GM19438 (cell line): ENCODE measurements at regions not wholly inside any gene's neighbourhood (a gene's known extent, or its start where the extent isn't known, plus 50 kb on each side); places are given as distances from the start of the nearest gene placed in this dataset.

ENCODE experiments used
- ATAC-seq: cut with Tn5 transposase; IDR thresholded peaks from one replicate; pipeline ENCODE4 v1.9.1; 2021; ENCODE audit warnings: low read depth; ENCODE audit not compliant: unreplicated experiment

DNA sequence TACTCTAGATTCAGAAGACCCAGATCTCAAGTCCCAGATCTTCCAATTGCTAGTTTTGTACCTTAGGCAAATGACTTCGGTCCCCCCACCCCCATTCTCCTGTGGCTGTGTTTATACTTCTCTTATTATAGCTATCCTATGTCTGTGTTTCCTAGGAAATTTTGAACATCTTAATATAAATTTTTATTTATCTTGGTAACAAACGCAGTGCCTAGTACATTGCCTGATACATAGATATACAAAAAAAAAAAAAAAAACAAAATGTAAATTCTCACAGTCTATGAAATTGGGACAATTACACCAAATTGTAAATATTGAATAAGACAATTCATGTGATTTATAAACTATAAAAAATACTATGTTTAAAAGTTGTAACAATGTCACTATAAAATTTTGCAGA is 84.1 kb upstream of the SLC44A3 start:
- no peak for ATAC-seq

DNA sequence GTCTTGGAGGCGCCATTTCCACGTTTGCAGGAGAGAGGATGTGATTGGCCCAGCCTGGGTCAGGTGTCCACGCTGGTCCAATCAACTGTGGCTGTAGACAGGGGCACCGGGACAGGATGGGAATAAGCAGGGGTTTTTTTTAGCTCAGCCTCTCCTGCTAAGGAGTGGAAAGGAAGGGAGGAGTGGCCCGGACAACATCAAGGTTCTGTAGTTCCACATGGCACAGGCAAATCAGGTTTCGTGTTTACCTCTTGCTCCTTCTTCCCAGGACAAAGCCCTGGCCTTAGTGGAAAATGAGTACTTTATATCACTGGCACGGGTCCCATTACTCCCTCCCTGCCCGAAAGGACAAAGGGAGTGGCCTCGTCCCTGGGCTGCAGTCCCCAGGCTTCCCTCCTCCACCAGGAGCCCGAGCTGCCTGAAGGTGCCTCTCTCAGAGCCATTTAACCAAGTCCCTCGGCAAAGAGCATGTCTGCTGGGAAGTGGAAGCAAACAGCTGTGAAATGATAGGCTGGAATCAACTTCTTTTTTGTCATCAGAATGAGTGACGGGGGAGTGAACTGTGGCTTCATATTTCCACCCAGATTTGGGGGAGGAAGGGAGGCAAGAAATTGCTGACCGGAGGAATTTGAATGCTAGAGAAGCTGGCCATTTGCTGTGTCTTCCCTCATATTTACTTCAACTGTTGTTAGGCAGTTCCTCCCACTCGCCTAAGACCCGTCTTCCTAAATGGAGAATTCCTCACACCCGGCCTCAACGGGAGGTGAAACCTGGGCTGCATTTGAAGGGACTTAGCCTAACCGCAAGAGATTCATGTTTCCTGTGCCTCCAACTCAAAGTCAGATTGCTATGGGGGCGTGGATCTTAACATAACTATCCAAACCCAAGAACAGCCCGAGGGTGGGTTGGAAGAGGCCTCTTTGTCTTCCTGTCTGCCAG is 84.9 kb upstream of the SLC44A3 start:
- ATAC-seq: no peak

DNA sequence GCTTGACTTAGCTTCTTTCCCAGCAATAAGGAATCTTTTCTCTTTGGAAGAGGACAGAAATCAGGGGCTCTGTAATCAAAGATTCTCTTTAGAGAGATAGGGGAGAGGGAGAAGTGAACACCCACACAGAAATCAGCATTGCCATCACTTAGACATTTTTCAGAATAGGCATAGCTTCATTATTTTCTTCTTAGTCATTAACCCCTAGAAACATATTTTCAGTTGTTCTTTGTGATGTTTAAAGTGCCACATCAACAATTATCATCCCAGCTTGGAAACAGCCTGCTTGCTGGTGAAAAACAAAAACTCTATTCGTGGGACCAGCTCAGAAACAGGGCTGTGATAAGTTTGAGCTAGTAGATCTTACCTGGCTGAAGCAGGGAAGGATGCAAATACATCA is 88.3 kb upstream of the SLC44A3 start:
- ATAC-seq: no peak

DNA sequence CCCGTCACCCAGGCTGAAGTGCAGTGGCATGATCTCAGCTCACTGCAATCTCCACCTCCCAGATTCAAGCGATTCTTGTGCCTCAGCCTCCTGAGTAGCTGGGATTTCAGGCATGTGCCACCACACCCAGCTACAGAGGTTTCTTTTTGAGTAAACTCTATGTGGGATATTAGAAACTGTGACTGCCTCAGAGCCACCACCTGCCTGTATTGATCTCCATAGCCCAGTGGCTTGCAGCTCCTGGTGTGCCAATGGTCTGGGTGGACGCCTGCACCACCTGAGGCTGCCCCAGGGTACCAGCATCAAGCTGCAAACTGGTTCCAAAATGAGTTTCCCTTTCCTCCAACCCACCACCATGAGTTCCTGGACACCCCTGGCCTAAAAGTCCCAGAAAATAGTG is 89.7 kb upstream of the SLC44A3 start:
- no peak for ATAC-seq

DNA sequence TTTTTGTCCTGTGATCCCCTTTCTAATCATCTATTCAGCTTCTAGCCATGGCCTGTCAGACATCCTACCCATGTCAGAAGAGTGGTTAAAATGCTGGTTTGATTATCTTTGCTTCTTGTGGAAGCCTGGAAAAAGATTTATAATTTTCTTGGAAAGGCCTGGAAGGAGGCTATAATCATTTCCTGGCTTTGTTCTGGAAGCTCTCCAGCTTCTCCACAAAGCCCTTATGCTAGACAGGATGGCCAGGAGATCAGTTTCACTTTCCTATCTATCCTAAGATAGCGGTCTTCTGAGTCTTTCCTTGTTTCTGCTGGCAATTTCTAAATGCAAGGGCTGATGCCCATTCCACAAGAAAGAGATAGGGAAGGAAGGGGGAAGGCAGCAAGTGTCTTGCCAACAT is 90.9 kb upstream of the SLC44A3 start:
- no peak for ATAC-seq

DNA sequence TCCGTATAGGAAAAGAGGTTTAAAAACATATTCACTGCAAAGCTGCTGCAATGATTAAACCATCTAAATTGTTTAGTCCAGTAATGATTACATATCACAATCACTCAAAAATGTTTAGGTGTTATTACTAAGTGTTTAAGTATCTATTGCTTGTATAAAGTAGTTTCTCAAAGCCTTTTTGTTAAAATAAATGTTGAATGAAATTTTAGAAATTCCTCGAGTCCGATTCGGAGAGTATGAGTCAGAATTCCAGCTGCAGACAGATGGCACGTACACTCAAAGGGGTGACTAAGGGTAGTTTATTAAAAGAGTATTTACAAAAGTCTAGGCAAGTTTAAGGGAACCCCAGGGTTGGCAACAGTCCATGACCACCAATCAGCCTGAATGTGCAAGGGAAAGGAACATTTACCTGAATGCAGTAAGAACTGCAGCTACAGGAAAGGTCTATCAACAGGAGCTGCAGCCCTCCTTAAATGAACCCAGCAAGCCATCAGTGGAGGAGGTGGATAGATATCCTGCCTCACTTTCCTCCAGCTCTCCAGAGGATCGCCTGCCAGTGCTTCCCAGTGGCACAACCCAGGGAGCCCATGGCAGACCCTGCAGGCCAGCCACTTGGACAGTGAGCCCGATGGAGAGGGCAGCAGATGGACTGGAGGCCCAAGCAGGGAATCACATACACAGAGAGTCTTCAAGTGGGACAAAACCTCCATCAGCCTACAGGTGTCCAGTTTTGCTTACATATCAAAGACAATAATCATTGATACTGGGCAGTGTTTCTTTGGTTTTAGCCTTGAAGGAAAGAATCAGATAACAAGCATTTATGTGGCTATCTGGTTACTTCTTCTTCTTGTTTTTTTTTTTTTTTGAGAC is 92.1 kb upstream of the SLC44A3 start:
- ATAC-seq: no peak

DNA sequence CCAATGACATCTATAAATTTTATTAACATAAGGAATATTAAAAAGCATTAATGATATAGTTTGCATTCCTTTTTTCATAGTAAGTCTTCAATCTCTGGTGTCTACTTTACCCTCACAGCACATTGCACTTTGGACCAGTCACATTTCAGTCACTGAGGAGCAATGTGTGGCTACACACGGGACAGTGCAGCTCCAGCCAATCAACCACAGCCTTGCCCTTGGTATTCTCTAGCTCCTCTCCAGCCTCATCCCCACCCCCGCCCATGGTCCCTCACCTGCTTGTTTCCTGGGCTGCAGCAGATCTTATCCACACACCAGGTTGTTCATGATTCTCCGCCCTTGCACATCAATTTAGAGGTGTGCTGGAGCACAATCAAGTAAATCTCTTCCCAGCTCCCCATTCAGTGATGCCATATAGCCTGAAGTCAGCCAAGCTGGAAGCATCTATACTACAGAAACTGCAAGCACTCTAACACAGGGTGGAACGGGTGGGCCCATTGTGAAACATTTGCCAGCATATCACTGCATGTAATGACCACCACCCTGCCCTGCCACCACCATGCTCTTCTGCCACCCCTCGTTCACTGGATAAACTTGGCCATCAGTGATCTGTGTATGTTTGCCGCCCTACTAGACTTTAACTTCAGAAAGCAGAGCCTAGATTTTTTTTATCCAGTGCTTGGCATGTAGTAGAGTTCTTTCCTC is 93.0 kb upstream of the SLC44A3 start:
- no peak for ATAC-seq

DNA sequence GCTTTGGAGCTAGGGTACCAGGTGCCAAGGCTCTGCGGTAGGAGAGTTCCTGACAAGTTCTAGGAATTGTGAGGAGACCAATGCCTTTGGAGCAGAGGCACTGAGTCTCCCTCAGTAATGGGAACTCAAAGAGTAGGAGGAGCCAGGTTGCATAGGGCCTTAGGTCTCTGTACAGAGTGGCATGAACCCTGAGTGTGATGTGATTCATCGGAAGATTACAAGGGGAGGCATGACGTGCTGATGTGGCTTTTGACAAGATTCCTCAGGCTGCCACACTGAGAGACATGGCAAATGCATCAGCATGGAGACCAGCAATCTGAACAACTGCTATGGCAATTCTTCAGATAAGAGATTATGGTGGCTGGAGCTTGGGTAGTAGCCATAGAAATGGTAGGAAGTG is 94.6 kb upstream of the SLC44A3 start:
- ATAC-seq: no peak

DNA sequence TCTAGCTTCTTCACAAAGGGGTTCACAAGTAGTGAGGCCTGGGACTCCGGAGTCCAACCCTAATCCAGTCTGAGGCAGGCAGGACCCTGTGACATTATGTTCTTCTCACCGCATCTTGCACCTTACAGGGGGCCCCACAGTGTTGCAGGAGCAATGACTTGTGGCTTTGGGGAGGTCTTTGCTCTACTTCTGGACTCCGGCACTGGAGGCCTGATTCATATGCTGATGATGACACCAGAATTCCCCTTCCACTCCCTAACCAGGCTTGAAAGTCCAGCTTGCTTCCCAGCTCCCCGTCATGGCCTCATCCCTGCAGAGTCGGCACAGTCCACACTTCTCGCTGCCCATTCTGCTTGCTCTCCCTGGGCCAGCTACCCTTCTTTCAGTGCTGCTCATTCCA is 96.3 kb upstream of the SLC44A3 start:
- ATAC-seq: no peak

DNA sequence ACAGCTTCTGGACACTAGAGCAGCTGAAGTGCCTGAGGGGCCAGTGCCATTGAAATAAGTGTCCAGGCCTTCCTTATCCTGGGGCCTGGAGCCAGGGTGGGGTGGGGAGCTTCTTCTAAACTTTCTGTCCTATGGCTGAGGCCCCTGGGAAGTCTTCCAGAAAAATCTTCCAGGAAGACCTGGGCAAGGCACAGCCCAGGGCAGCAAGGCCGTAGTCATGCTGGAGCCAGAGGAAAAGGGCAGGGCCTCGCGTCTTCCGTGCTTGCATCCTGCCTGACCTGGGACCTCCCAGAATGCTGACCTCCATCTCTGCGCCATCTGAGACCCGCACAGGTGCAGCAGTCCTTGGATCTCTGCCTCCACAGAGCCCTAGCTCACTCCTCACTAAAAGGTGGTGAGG is 96.7 kb upstream of the SLC44A3 start:
- ATAC-seq: no peak

DNA sequence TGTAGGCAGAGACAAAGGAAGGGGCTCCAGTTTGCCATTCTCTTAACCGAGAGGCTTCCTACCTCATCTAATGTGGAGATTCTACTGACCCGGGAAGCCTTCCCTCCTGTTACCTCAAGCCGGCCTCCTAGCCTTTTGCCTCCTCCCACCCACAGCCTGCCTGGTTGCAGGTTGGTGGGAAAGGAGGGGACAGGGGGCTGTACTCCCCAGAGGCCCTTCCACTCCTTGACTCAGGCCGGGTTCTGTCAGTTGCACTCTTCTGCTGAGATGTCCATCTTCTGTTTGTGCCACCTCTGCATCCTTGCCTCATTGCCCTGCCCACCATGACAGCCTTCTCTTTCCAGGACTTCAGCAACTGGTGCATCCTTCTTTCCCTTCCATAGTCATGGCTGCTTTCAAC is 98.0 kb upstream of the SLC44A3 start:
- ATAC-seq: no peak

DNA sequence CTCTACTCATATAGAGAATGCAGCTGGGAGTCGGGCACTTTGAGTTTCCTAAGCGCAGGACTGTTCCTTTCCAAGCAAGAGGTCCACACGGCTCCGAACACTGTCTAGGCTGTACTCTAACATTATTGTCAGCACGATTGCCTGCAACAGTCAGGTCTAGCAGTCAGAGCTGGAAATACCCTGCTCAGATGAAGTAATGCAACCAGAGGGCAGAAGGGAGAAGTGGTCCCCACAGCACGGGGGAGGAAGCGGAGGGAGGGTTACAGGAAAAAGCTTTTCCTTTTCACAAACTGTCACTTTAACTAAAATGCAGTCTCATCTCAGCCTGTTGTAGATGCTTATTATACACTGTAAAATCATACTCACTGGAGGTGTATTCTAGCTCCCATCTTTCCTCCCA is 98.9 kb upstream of the SLC44A3 start:
- ATAC-seq: no peak

DNA sequence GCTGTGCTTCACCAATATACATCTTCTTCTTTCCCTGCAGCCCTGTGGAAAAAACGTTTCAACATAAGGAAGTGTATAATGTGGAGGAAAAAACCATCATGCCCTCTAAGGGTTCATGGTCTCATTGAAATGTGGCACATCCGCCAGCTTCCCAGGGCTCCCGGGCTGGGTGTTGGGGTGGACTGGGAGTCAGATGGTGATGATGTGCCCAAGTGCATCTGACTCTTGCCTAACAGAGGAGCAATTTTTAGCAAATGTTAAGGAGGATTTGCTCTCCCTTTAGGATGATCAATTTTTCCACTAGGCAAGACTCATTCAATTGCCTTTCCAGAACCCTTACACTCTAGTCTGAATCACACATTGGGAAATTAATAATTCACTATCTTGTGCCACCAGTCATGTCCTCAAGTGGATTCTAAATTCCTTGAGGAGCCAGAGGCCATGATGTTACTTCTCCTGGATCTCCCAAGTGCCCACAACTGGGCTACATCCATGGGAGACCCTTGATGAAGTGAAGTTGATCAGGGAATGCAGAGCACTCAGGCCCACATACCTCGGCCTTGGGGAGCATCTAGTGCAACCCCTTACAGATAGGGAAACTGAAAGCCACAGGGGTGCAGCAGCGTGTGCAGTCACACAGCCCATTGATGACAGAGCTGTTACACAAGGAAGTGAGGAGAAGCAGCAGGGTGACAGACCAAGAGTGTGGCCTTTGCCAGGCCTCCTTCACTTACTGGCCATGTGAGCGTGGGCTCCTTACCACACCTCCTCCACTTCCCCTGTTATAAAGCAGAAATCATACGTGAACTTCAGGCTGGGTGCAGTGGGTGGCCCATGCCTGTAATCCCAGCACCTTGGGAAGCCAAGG is 100.0 kb upstream of the SLC44A3 start:
- peak; percentile 100 for ATAC-seq

DNA sequence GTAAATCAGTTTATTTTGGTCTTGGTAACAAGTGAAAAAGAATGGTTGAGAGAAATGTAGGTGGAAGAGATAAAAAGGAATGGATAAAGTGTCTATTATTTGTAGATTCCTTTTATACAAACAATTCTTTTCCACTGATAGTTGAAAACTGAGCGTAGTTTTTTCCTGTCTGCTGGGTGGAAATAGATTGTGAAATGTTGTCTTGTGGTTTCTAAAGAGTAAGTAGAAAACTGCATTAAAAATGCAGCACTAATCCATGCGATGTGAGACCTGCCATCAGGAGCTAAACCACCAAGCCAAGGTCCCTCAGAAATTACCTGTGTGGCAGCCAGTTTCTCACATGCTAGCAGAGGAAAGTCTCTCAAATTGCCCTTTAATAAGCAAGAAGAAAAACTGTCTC is 103.2 kb upstream of the SLC44A3 start:
- no peak for ATAC-seq

DNA sequence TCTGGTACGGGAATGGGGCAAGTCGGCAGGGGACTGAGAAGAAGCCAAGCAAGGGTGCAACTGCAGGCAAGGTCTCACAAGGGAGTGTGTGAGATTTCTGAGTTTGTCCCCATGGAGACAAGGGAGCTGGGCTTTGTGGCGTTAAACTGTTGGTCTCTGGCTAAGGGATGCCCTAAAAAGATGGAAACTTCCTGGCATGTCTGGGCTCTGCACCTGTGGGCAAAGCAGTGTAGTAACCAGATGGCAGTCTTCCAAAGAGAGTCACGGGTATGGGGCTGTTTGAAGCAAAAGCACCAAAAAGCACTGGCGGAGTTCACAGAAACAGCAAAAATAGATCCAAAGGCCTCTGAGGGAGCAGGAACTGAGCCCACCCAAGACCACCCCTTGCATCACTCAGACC is 104.8 kb upstream of the SLC44A3 start:
- no peak for ATAC-seq

DNA sequence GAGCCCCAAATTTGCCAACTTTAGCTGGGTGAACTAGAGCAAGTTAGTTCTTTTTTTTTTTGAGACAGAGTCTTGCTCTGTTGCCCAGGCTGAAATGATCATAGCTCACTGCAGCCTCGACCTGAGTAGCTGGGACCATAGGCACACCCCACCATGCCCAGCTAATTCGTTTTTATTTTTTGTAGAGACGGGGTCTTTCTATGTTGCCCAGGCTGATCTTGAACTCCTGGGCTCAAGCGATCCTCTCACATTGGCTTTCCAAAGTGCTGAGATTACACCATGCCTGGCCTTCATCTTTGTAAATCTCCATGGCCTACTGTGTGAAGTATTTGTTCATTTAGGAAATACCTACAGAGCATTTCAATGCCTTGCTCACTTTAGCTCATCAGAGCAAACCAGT is 105.6 kb upstream of the SLC44A3 start:
- ATAC-seq: no peak

DNA sequence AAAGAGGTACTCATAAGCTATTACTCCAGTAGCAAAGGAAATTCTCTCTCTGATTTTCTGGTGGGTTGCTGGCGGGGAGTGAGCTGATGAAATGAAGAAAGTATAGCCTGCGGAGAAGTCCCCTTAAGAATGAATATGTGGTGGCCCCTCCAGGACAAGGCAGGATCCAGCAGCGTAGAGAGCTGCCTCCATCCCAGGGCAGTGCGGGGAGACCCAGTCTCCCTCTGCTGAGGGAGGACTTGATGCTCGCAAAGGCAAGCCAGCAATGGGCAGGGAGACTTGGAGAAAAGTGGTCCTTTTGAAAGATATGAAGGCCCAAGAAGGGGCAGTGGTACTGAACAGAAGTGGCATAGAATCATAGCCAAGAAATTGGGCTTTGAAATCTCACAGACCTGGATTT is 106.0 kb upstream of the SLC44A3 start:
- ATAC-seq: no peak

DNA sequence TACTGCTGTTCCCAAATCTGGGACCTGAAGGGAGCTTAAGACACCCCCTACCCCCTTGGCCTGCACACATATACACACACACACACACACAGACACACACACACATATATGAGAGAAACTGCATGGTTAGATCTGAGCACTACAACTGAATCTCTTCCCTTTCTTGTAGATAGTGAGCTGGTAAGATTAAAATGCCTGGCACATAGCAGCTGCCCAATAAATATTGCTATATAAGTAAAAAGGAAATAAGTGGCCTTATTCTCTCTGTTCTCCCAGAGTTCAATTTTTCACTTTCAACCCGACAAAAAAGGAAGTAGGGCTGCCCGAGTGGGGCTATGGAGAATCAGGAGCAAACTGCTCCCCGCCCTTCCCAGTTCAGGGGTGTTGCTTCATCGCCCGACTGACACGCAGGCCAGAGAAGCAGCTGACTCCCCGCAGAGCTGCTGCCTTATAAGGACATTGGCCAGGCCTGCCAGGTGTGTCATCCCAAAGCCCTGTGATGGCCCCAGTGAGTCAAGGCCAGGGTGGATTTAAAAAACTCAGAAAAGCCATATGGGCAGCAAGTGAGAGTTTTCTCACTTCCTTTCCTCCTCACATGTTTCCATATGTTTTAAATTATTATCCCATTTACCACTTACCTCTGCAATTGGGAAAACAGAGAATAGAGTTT is 106.5 kb upstream of the SLC44A3 start:
- peak; percentile 98 for ATAC-seq

DNA sequence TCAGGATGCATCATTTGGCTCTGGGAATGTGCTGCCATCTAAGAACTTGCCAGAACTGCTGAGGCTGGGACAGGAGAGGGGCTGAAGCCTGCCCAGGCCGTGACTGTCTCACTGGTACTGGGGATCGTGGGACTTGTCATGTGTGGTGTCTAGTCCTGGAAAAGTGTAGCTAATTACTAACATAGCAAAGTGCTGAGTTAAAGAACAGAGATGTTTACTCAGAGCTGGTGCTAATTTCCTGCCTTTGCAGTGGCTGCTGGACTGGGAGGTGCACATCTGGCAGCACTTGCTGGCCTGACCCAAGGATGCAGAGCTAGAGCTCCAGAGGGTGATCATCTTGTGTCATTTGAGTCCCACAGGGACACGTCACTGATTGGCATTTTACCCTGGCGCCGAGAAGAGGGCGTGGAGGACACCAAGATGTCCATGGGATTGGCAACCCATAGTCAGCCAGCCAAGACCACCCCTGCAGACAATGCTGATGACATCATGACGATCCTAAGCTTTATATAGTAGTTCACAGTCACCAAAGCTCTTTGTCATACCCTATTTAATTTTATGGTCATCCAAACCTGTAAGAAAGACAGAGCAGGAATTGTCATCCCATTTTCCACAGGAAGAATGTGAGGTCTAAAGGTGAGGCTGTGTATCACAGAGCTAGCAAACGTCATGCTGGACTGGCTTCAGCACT is 110.1 kb upstream of the SLC44A3 start:
- ATAC-seq: no peak
